ENCODE measurements at regions not wholly inside any gene's neighbourhood (a gene's known extent, or its start where the extent isn't known, plus 50 kb on each side); places are given as distances from the start of the nearest gene placed in this dataset.

GRCh38 chr3:81985996-81986723 is 224.7 kb upstream of the GBE1 start:
- Mint-ChIP-seq H3K36me3 (ENCODE audit: low read depth, unreplicated experiment) (peaks cover 4% of the 10 kb centered on the region), H3K27me3 (ENCODE audit: unreplicated experiment) (no peaks in the 10 kb centered on the region), H3K4me1 (ENCODE audit: unreplicated experiment) (peaks cover 2% of the 10 kb centered on the region), H3K4me3 (ENCODE audit: unreplicated experiment) (no peak overlapping the region), H3K9me3 (ENCODE audit: unreplicated experiment) (no peaks in the 10 kb centered on the region), H3K27ac (ENCODE audit: unreplicated experiment) (no peak overlapping the region)
- TF ChIP-seq CTCF (IDR thresholded peaks at IDR 0.05; ENCODE audit: unreplicated experiment) = no peak
- peak; percentile 12 for DNase-seq (ENCODE audit: low spot score)

GRCh38 chr3:81983382-81983781 is 221.9 kb upstream of the GBE1 start:
- H3K4me1 Mint-ChIP-seq (ENCODE audit: unreplicated experiment) = no peaks in the 10 kb centered on the region
- no peaks in the 10 kb centered on the region for H3K9me3 Mint-ChIP-seq (ENCODE audit: unreplicated experiment)
- H3K4me3 Mint-ChIP-seq (ENCODE audit: unreplicated experiment) = no peak overlapping the region
- H3K36me3 Mint-ChIP-seq (ENCODE audit: low read depth, unreplicated experiment) = peaks cover 4% of the 10 kb centered on the region
- H3K27me3 Mint-ChIP-seq (ENCODE audit: unreplicated experiment) = no peaks in the 10 kb centered on the region
- no peak for DNase-seq (ENCODE audit: low spot score)
- TF ChIP-seq CTCF (IDR thresholded peaks at IDR 0.05; ENCODE audit: unreplicated experiment) = no peak
- no peak overlapping the region for H3K27ac Mint-ChIP-seq (ENCODE audit: unreplicated experiment)

GRCh38 chr3:81980596-81981494 is 219.4 kb upstream of the GBE1 start:
- no peak for TF ChIP-seq CTCF (IDR thresholded peaks at IDR 0.05; ENCODE audit: unreplicated experiment)
- Mint-ChIP-seq H3K27me3 (ENCODE audit: unreplicated experiment) (peaks cover 2% of the 10 kb centered on the region), H3K4me3 (ENCODE audit: unreplicated experiment) (no peak overlapping the region), H3K9me3 (ENCODE audit: unreplicated experiment) (no peaks in the 10 kb centered on the region), H3K4me1 (ENCODE audit: unreplicated experiment) (no peaks in the 10 kb centered on the region), H3K27ac (ENCODE audit: unreplicated experiment) (no peak overlapping the region), H3K36me3 (ENCODE audit: low read depth, unreplicated experiment) (peaks cover 4% of the 10 kb centered on the region)
- DNase-seq (ENCODE audit: low spot score) = no peak

DNA sequence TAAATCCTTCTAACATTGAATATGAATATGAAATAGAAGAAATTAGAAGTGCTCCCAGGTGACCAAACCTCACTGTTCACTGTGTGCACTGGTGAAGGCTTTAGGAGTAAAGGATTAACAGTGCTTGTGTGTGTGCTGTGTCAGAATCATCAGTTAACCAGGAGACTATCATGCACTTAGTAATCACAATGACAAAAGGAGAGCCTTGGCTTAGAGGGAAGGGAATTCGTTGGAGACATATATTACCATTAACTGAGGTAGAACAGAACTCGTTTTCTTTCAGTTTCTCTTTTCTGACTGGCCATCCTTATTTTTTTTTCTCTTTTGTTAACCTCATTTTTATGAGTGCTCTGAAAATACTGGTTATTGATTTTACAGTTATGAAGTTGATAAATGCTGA is 213.3 kb upstream of the GBE1 start:
- no peak for TF ChIP-seq CTCF (IDR thresholded peaks at IDR 0.05; ENCODE audit: unreplicated experiment)
- H3K4me1 Mint-ChIP-seq (ENCODE audit: unreplicated experiment) = no peaks in the 10 kb centered on the region
- DNase-seq (ENCODE audit: low spot score) = no peak
- peaks cover 2% of the 10 kb centered on the region for H3K27me3 Mint-ChIP-seq (ENCODE audit: unreplicated experiment)
- H3K27ac Mint-ChIP-seq (ENCODE audit: unreplicated experiment) = no peak overlapping the region
- no peaks in the 10 kb centered on the region for H3K36me3 Mint-ChIP-seq (ENCODE audit: low read depth, unreplicated experiment)
- H3K4me3 Mint-ChIP-seq (ENCODE audit: unreplicated experiment) = no peak overlapping the region
- H3K9me3 Mint-ChIP-seq (ENCODE audit: unreplicated experiment) = no peaks in the 10 kb centered on the region

- H3K4me3 Mint-ChIP-seq (ENCODE audit: unreplicated experiment) = no peak overlapping the region
- DNase-seq (ENCODE audit: low spot score) = no peak
- no peaks in the 10 kb centered on the region for H3K9me3 Mint-ChIP-seq (ENCODE audit: unreplicated experiment)
- no peak overlapping the region for H3K27ac Mint-ChIP-seq (ENCODE audit: unreplicated experiment)
- H3K4me1 Mint-ChIP-seq (ENCODE audit: unreplicated experiment) = no peaks in the 10 kb centered on the region
- no peaks in the 10 kb centered on the region for H3K36me3 Mint-ChIP-seq (ENCODE audit: low read depth, unreplicated experiment)
- TF ChIP-seq CTCF (IDR thresholded peaks at IDR 0.05; ENCODE audit: unreplicated experiment) = no peak
- peaks cover 2% of the 10 kb centered on the region for H3K27me3 Mint-ChIP-seq (ENCODE audit: unreplicated experiment)
Measured at GRCh38 chr3:81968658-81969057, 207.2 kb upstream of the GBE1 start.
